ENCODE measurements at regions not wholly inside any gene's neighbourhood (a gene's known extent, or its start where the extent isn't known, plus 50 kb on each side); places are given as distances from the start of the nearest gene placed in this dataset.

DNA sequence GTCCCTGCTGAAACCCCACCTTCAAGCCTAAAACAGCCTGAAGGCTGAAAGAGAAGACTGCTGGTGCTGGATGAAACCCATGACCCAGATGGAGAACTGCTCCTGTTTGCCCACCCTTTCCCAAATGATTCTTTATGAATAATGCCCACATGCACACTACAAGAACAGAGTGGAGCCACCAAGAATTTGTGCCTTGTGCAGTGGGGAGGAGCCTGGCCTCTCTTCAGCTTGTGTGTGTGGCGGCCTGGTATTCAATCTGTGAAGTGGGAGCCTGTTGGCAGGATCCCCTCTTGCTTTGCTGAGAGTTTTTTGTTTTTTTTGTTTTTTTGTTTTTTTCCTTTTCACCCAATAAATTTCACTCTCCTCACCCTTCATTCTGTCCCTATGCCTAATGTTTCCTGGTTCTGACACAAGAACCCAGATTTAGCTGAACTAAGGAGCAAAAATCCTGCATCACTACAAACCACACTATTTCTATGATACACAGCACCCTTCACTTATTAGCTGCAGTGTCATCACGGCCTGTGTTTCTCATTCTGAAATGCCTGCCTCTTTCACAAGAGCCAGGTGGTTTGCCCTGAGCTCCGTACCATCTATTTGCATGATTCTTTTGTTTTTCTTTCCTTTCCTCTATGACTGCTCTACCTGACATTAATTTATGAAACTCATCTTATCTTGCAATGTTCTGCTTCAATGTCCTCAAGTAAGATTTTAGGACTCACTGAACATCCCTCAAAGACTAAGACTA, 585.5 kb upstream of the ATXN7L3B start:
- H2AFZ ChIP-seq: no peak overlapping the region
- H3K4me1 ChIP-seq: no peaks in the 10 kb centered on the region
- no peak overlapping the region for H3K27ac ChIP-seq
- H3K9ac ChIP-seq: no peak overlapping the region
- H3K4me2 ChIP-seq (ENCODE audit: low read length): no peak overlapping the region
- H3K79me2 ChIP-seq: no peaks in the 10 kb centered on the region
- H3K27me3 ChIP-seq (ENCODE audit: control insufficient read depth, insufficient read depth, low read length): no peaks in the 10 kb centered on the region
- TF ChIP-seq, protein P1, sequence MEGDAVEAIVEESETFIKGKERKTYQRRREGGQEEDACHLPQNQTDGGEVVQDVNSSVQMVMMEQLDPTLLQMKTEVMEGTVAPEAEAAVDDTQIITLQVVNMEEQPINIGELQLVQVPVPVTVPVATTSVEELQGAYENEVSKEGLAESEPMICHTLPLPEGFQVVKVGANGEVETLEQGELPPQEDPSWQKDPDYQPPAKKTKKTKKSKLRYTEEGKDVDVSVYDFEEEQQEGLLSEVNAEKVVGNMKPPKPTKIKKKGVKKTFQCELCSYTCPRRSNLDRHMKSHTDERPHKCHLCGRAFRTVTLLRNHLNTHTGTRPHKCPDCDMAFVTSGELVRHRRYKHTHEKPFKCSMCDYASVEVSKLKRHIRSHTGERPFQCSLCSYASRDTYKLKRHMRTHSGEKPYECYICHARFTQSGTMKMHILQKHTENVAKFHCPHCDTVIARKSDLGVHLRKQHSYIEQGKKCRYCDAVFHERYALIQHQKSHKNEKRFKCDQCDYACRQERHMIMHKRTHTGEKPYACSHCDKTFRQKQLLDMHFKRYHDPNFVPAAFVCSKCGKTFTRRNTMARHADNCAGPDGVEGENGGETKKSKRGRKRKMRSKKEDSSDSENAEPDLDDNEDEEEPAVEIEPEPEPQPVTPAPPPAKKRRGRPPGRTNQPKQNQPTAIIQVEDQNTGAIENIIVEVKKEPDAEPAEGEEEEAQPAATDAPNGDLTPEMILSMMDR (IDR thresholded peaks at IDR 0.05): no peak
- H3K36me3 ChIP-seq (ENCODE audit: control insufficient read depth, insufficient read depth, low read length): no peaks in the 10 kb centered on the region
- H3K9me3 ChIP-seq (ENCODE audit: control insufficient read depth, low read length): no peaks in the 10 kb centered on the region
- H3K4me3 ChIP-seq (ENCODE audit: low read depth, low read length): no peak overlapping the region

DNA sequence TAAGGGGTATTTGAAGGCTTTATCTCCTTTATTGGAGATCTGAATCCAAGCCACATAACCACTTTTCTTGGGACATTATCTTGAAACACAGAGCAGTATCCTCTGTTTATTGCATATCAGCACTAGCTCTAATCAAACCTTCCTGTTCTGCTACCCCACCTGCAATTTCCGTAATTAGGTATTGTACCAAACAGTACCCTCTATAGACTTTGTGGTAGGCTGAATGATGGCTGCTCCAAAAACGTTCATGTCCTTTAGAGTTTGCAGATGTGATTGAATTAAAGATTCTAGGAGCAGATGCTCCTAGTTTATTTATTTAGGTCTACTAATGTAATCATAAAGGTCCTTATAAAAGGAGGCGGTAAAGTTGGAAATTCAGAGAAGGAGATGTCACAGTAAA, 573.0 kb upstream of the ATXN7L3B start:
- no peak overlapping the region for H3K9ac ChIP-seq
- H2AFZ ChIP-seq: no peak overlapping the region
- no peaks in the 10 kb centered on the region for H3K9me3 ChIP-seq (ENCODE audit: control insufficient read depth, low read length)
- H3K27me3 ChIP-seq (ENCODE audit: control insufficient read depth, insufficient read depth, low read length): no peaks in the 10 kb centered on the region
- H3K4me2 ChIP-seq (ENCODE audit: low read length): no peak overlapping the region
- no peaks in the 10 kb centered on the region for H3K79me2 ChIP-seq
- no peak overlapping the region for H3K4me3 ChIP-seq (ENCODE audit: low read depth, low read length)
- no peak overlapping the region for H3K27ac ChIP-seq
- H3K36me3 ChIP-seq (ENCODE audit: control insufficient read depth, insufficient read depth, low read length): no peaks in the 10 kb centered on the region
- TF ChIP-seq, protein P1 (IDR thresholded peaks at IDR 0.05): no peak
- no peaks in the 10 kb centered on the region for H3K4me1 ChIP-seq

DNA sequence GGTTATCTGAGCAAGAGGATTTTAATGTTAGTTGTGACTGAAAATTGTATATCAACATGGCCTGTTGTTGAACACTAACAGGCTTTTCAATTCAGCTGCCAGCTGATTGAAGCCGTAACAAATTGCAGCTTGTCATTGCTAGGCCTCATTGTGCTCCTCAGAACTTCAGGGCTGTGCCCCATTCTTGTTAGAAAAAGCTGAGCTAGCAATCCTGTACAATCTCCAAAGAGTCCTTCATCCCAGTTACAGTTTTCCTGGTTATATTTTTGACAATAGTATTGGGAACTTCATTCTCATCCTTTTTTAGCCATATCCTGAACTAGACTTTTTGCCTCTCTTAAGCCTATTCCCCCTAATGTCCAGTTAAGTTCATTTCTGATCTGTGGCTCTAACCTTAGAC, 564.1 kb upstream of the ATXN7L3B start:
- H3K4me2 ChIP-seq (ENCODE audit: low read length): no peak overlapping the region
- no peak overlapping the region for H3K4me3 ChIP-seq (ENCODE audit: low read depth, low read length)

DNA sequence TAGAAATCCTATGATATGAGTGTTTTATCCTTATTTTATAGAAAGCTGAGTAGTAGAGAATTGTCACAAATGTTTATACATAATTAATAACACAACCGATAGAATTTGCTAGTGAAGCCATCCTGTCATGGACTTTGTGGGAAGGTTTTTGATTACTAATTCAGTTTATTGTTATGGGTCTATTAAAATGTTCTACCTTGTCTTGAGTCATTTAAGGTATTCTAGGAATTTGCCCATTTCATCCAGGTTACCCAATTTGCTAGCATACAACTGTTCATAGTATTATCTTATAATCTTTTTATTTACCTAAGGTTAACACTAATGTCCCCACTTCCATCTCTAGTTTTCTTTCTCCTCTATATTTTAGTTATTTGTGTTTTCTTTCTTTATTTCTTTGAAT, 553.1 kb upstream of the ATXN7L3B start:
- no peaks in the 10 kb centered on the region for H3K27me3 ChIP-seq (ENCODE audit: control insufficient read depth, insufficient read depth, low read length)

More for the DNA sequence above, 564.1 kb upstream of the ATXN7L3B start:
- H3K9ac ChIP-seq: no peak overlapping the region
- H3K79me2 ChIP-seq: no peaks in the 10 kb centered on the region
- TF ChIP-seq, protein P1 (IDR thresholded peaks at IDR 0.05): no peak
- no peaks in the 10 kb centered on the region for H3K27me3 ChIP-seq (ENCODE audit: control insufficient read depth, insufficient read depth, low read length)
- no peaks in the 10 kb centered on the region for H3K36me3 ChIP-seq (ENCODE audit: control insufficient read depth, insufficient read depth, low read length)
- no peaks in the 10 kb centered on the region for H3K9me3 ChIP-seq (ENCODE audit: control insufficient read depth, low read length)
- no peak overlapping the region for H3K27ac ChIP-seq
- H2AFZ ChIP-seq: no peak overlapping the region
- no peaks in the 10 kb centered on the region for H3K4me1 ChIP-seq

More for the DNA sequence above, 553.1 kb upstream of the ATXN7L3B start:
- H3K4me2 ChIP-seq (ENCODE audit: low read length): no peak overlapping the region
- no peaks in the 10 kb centered on the region for H3K79me2 ChIP-seq
- no peaks in the 10 kb centered on the region for H3K4me1 ChIP-seq
- no peak overlapping the region for H3K9ac ChIP-seq
- no peaks in the 10 kb centered on the region for H3K36me3 ChIP-seq (ENCODE audit: control insufficient read depth, insufficient read depth, low read length)
- H3K4me3 ChIP-seq (ENCODE audit: low read depth, low read length): no peak overlapping the region
- no peak overlapping the region for H2AFZ ChIP-seq
- TF ChIP-seq, protein P1 (IDR thresholded peaks at IDR 0.05): no peak
- no peaks in the 10 kb centered on the region for H3K9me3 ChIP-seq (ENCODE audit: control insufficient read depth, low read length)
- no peak overlapping the region for H3K27ac ChIP-seq
